ENCODE measurements at regions not wholly inside any gene's neighbourhood (a gene's known extent, or its start where the extent isn't known, plus 50 kb on each side); places are given as distances from the start of the nearest gene placed in this dataset.

- ATAC-seq = no peak
- intact Hi-C loops (cut with DNase I, micrococcal nuclease) = no loop called here
- Mint-ChIP-seq H3K36me3 (ENCODE audit: low read depth) (no peaks in the 10 kb centered on the region), H3K9me3 (ENCODE audit: low read depth) (no peaks in the 10 kb centered on the region), H3K27ac (no peak overlapping the region), H3K27me3 (peaks cover 5% of the 10 kb centered on the region), H3K4me3 (no peak overlapping the region), H3K4me1 (no peaks in the 10 kb centered on the region)
- no peak for DNase-seq
- POLR2A ChIA-PET = no interaction called here
- CTCF ChIA-PET = no interaction called here
Measured at GRCh38 chr5:152137063-152137462, 212.4 kb upstream of the GLRA1 start.

DNA sequence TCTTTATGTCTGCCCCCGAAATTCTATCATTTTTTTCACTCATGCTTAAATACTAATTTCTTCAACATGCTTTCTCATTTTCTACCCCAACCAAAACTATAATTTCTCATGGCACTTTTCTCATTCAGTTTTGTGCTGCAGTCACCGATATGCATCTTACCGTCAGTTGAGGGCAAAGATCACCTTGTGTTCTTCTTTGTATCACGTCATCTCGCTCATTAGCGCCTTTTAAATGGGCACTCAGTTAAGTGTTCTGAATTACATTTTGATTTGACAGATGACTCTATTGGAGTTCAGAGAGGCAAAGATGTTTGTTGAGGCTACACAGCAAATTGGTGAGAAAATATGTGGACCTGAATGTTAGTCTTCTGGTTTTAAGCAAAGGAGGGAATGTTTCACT lies 211.7 kb upstream of the GLRA1 start:
- H3K4me3 Mint-ChIP-seq = no peak overlapping the region
- no peak overlapping the region for H3K27ac Mint-ChIP-seq
- H3K27me3 Mint-ChIP-seq = peaks cover 5% of the 10 kb centered on the region
- no peaks in the 10 kb centered on the region for H3K36me3 Mint-ChIP-seq (ENCODE audit: low read depth)
- ATAC-seq (no peak), DNase-seq (no peak)
- intact Hi-C loops (cut with DNase I, micrococcal nuclease) = no loop called here
- ChIA-PET CTCF (no interaction called here), POLR2A (no interaction called here)
- no peaks in the 10 kb centered on the region for H3K4me1 Mint-ChIP-seq
- no peaks in the 10 kb centered on the region for H3K9me3 Mint-ChIP-seq (ENCODE audit: low read depth)

- CTCF ChIA-PET = no interaction called here
- DNase-seq (no peak), ATAC-seq (no peak)
- Mint-ChIP-seq H3K4me1 (no peaks in the 10 kb centered on the region), H3K27me3 (peaks cover 5% of the 10 kb centered on the region), H3K9me3 (ENCODE audit: low read depth) (no peaks in the 10 kb centered on the region), H3K27ac (no peak overlapping the region), H3K4me3 (no peak overlapping the region), H3K36me3 (ENCODE audit: low read depth) (no peaks in the 10 kb centered on the region)
- intact Hi-C loops (cut with DNase I, micrococcal nuclease) = no loop called here
- POLR2A ChIA-PET = no interaction called here
Measured at GRCh38 chr5:152135827-152136226, 211.2 kb upstream of the GLRA1 start.

DNA sequence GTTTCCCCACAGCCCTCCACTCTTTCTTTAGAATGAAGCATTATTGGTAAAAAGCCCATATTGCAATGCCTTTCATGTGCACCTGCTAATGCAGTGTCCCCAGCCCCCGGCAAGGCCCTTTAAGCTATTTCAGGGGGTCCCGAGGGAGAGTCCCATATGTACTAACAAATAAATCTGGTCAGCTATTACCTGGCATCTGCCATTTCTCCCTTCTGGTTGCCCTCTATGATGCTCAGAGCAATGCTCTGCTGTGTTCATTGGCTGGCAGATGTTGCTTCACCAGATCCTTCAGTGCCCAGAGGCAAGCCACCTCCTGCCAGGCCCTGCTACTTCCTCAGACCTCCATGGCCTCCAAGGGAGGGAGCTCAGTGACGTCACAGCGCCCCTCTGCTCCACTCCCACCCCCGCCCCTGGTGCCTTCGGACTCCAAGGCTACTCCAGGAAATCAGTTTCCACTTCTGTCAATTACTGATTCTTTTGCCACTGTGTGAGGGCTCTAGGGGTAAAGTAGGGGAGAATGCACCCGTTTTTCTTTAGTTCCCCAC lies 201.1 kb upstream of the GLRA1 start:
- ATAC-seq (no peak), DNase-seq (no peak)
- Mint-ChIP-seq H3K27ac (no peak overlapping the region), H3K9me3 (ENCODE audit: low read depth) (no peaks in the 10 kb centered on the region), H3K36me3 (ENCODE audit: low read depth) (no peaks in the 10 kb centered on the region), H3K27me3 (peaks cover 2% of the 10 kb centered on the region), H3K4me3 (no peak overlapping the region), H3K4me1 (no peaks in the 10 kb centered on the region)
- POLR2A ChIA-PET = no interaction called here
- CTCF ChIA-PET = no interaction called here
- intact Hi-C loops (cut with DNase I, micrococcal nuclease) = no loop called here

DNA sequence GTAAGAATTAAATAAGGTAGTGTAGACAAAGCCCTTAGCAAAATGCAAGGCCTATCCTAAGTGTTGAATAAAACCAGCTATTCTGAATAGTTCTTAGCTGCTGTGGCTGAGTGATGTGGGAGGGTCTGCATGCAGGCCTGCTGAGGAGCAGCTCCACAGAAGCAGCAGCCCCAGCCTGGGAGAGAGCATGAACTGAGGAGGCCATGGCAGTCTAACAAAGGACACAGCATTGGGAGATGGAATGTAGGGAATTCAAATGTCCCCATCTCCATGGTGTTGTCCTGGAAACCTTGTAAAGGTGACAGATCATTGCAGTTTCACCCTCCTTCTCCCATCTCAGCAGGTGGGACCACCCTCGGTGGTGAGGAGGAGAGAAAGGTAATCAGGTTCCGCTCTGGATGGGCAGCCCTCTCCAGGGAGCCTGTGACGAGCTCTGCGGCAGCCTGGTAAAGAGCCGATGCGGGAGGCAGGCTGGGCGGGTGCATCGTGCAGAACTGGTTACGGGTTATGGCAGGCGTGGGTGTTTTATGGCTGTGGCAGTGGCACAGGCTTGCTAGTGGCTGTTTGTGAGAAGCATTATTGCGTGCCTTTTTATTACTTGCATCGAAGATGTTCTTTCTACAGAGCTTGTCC lies 199.9 kb upstream of the GLRA1 start:
- ChIA-PET CTCF (no interaction called here), POLR2A (no interaction called here)
- ATAC-seq = no peak
- H3K27me3 Mint-ChIP-seq = peaks cover 2% of the 10 kb centered on the region
- H3K27ac Mint-ChIP-seq = no peak overlapping the region
- H3K4me3 Mint-ChIP-seq = no peak overlapping the region
- intact Hi-C loops (cut with DNase I, micrococcal nuclease) = no loop called here
- DNase-seq = no peak
- H3K4me1 Mint-ChIP-seq = no peaks in the 10 kb centered on the region
- no peaks in the 10 kb centered on the region for H3K36me3 Mint-ChIP-seq (ENCODE audit: low read depth)
- no peaks in the 10 kb centered on the region for H3K9me3 Mint-ChIP-seq (ENCODE audit: low read depth)

- ChIA-PET POLR2A (no interaction called here), CTCF (no interaction called here)
- no peaks in the 10 kb centered on the region for H3K9me3 Mint-ChIP-seq (ENCODE audit: low read depth)
- H3K27me3 Mint-ChIP-seq = peaks cover 2% of the 10 kb centered on the region
- intact Hi-C loops (cut with DNase I, micrococcal nuclease) = no loop called here
- ATAC-seq = no peak
- no peak overlapping the region for H3K4me3 Mint-ChIP-seq
- H3K4me1 Mint-ChIP-seq = no peaks in the 10 kb centered on the region
- no peaks in the 10 kb centered on the region for H3K36me3 Mint-ChIP-seq (ENCODE audit: low read depth)
- H3K27ac Mint-ChIP-seq = no peak overlapping the region
- no peak for DNase-seq
Measured at GRCh38 chr5:152118676-152119470, 194.2 kb upstream of the GLRA1 start.

- Mint-ChIP-seq H3K27ac (no peak overlapping the region), H3K4me1 (peaks cover 6% of the 10 kb centered on the region), H3K4me3 (no peak overlapping the region), H3K9me3 (ENCODE audit: low read depth) (no peaks in the 10 kb centered on the region), H3K27me3 (peaks cover 2% of the 10 kb centered on the region), H3K36me3 (ENCODE audit: low read depth) (no peaks in the 10 kb centered on the region)
- no peak for ATAC-seq
- ChIA-PET POLR2A (interaction anchor here (0.8 kb wide), 1 partner anchor 801 kb away, joined by 4 read pairs; no protein-coding TSS in a partner anchor), CTCF (interaction anchor here (0.7 to 1.3 kb wide), 2 partner anchors 22 to 26 kb away, joined by 3 to 5 read pairs; no protein-coding TSS in a partner anchor)
- no peak for DNase-seq
- intact Hi-C loops (cut with DNase I, micrococcal nuclease) = no loop called here
Measured at GRCh38 chr5:152116934-152117333, 192.3 kb upstream of the GLRA1 start.

DNA sequence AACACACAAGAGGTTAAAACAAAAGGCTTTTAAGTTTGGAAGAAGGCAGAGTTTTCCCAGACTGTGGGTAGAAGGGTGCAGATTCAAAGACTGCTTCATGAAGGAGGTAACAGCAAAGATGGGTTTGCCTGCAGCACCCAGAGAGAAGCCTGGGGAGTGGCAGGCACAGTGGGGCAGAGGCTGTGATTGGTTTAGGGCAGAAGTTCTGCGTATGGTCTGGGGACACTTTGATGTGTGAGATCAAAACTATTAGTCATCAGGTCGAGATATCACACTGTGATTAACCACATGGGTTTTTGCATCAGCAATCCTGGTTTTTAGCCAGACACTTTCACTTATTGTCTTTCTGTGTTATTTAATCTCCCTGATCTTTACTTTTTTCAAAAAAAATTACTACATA lies 188.8 kb upstream of the GLRA1 start:
- H3K4me1 Mint-ChIP-seq = peaks cover 6% of the 10 kb centered on the region
- ChIA-PET CTCF (interaction anchor here (0.6 kb wide), 1 partner anchor 416 kb away, joined by 3 read pairs; no protein-coding TSS in a partner anchor), POLR2A (interaction anchor here (0.6 kb wide), 1 partner anchor 216 kb away, joined by 3 read pairs; no protein-coding TSS in a partner anchor)
- DNase-seq = peak; percentile 76
- no peaks in the 10 kb centered on the region for H3K36me3 Mint-ChIP-seq (ENCODE audit: low read depth)
- no peak overlapping the region for H3K27ac Mint-ChIP-seq
- H3K27me3 Mint-ChIP-seq = peaks cover 6% of the 10 kb centered on the region
- H3K9me3 Mint-ChIP-seq (ENCODE audit: low read depth) = no peaks in the 10 kb centered on the region
- intact Hi-C loops (cut with DNase I, micrococcal nuclease) = no loop called here
- H3K4me3 Mint-ChIP-seq = no peak overlapping the region
- peak; percentile 100 for ATAC-seq

DNA sequence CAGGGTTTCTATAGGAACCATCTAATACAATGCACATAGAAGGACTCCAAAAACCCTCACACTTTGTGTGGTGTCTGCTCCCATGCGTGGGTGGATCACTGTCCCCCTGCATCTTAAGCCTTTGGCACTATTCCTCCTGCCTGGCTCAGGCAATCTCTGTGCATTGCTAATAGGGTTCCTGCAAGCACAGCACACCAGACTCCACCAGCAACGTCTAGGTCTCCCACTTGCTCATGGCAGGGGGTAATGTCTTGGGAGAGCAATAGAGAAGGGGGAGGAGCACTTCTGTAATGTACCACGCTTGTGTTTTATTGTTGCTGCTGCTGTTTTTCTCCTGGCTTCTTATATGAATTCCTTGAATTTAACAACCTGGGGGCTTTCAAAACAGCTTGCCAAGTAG lies 182.6 kb upstream of the GLRA1 start:
- ATAC-seq (no peak), DNase-seq (no peak)
- Mint-ChIP-seq H3K27me3 (peaks cover 12% of the 10 kb centered on the region), H3K4me1 (no peaks in the 10 kb centered on the region), H3K36me3 (ENCODE audit: low read depth) (no peaks in the 10 kb centered on the region), H3K27ac (no peak overlapping the region), H3K4me3 (no peak overlapping the region), H3K9me3 (ENCODE audit: low read depth) (peaks cover 8% of the 10 kb centered on the region)
- ChIA-PET CTCF (no interaction called here), POLR2A (no interaction called here)
- intact Hi-C loops (cut with DNase I, micrococcal nuclease) = no loop called here

GRCh38 chr5:152106571-152106970 lies 181.9 kb upstream of the GLRA1 start:
- H3K4me1 Mint-ChIP-seq = no peaks in the 10 kb centered on the region
- CTCF ChIA-PET = no interaction called here
- POLR2A ChIA-PET = no interaction called here
- DNase-seq = no peak
- no peaks in the 10 kb centered on the region for H3K36me3 Mint-ChIP-seq (ENCODE audit: low read depth)
- intact Hi-C loops (cut with DNase I, micrococcal nuclease) = no loop called here
- H3K4me3 Mint-ChIP-seq = no peak overlapping the region
- H3K27ac Mint-ChIP-seq = no peak overlapping the region
- peaks cover 12% of the 10 kb centered on the region for H3K27me3 Mint-ChIP-seq
- H3K9me3 Mint-ChIP-seq (ENCODE audit: low read depth) = peaks cover 8% of the 10 kb centered on the region
- no peak for ATAC-seq

- H3K4me1 Mint-ChIP-seq = no peaks in the 10 kb centered on the region
- no peak overlapping the region for H3K27ac Mint-ChIP-seq
- intact Hi-C loops (cut with DNase I, micrococcal nuclease) = no loop called here
- peaks cover 12% of the 10 kb centered on the region for H3K27me3 Mint-ChIP-seq
- no peaks in the 10 kb centered on the region for H3K36me3 Mint-ChIP-seq (ENCODE audit: low read depth)
- H3K9me3 Mint-ChIP-seq (ENCODE audit: low read depth) = peaks cover 12% of the 10 kb centered on the region
- DNase-seq = no peak
- H3K4me3 Mint-ChIP-seq = no peak overlapping the region
- no peak for ATAC-seq
- CTCF ChIA-PET = no interaction called here
- POLR2A ChIA-PET = no interaction called here
Measured at GRCh38 chr5:152105085-152105484, 180.4 kb upstream of the GLRA1 start.

DNA sequence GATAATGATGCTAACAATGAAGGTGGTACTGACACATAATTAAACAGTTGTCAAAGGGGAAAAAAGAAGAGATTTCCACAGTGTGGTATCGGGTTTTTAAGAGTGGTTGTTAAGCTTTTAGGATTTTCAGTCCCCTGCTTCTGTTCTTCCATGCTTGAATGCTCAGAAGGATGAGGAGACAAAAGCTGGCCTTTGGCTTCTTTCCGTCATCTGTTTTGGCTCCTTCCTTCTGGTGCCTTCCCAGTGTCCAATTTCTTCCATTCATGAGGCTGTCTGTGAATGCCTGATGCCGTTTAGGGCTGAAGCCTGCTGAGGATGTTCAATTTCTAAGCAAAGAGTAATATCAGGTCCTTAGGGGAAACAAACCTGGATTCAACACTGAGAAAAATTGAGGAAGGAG lies 179.6 kb upstream of the GLRA1 start:
- ATAC-seq (no peak), DNase-seq (no peak)
- ChIA-PET CTCF (no interaction called here), POLR2A (no interaction called here)
- H3K36me3 Mint-ChIP-seq (ENCODE audit: low read depth) = no peaks in the 10 kb centered on the region
- no peaks in the 10 kb centered on the region for H3K4me1 Mint-ChIP-seq
- H3K27ac Mint-ChIP-seq = no peak overlapping the region
- peaks cover 12% of the 10 kb centered on the region for H3K9me3 Mint-ChIP-seq (ENCODE audit: low read depth)
- intact Hi-C loops (cut with DNase I, micrococcal nuclease) = no loop called here
- H3K27me3 Mint-ChIP-seq = peaks cover 12% of the 10 kb centered on the region
- no peak overlapping the region for H3K4me3 Mint-ChIP-seq

Measured in activated CD4-positive, alpha-beta T cell treated with anti-CD3 and anti-CD28 coated beads for 36 hours (primary cell).